H1 (cell line): ENCODE measurements at regions not wholly inside any gene's neighbourhood (a gene's known extent, or its start where the extent isn't known, plus 50 kb on each side); places are given as distances from the start of the nearest gene placed in this dataset.

Source experiments
- CTCF ChIA-PET: fragments of 300-600 bp; sonication (Branson Sonifier 250); formaldehyde crosslinking; loops from one replicate; lab custom pipeline; 2021; ENCODE audit not compliant: partially characterized antibody; lab: Charles Lee
- POLR2A ChIA-PET: fragments of 300-600 bp; sonication (Branson Sonifier 250); formaldehyde crosslinking; loops from one replicate; lab custom pipeline; 2021; ENCODE audit warnings: inconsistent platforms; ENCODE audit not compliant: partially characterized antibody; lab: Charles Lee
- DNase-seq, 2 experiments: peaks; one replicate each; pipeline versions ENCODE4 v3.0.0 to v3.0.0-alpha.2; 2010 to 2022; ENCODE audit warnings: low spot score in 2 of 2, low read depth in 1 of 2, mixed read lengths in 1 of 2
- FAIRE-seq: peaks from 2 replicates; lab custom pipeline; 2011; peaks lifted over from hg19 to GRCh38; lab: Jason Lieb, UNC
- H2AFZ ChIP-seq: 2 replicates; pipeline ENCODE4 v1.8.1; 2012; ENCODE audit warnings: low read length, inconsistent platforms
- H2AK5ac ChIP-seq: 2 replicates; pipeline ENCODE4 v1.6.1; 2013; ENCODE audit warnings: low read depth, low read length
- H2BK120ac ChIP-seq: replicated peaks from 2 replicates; pipeline ENCODE3; 2013; ENCODE audit warnings: low read depth, low read length, inconsistent platforms
- H2BK12ac ChIP-seq: 2 replicates; pipeline ENCODE4 v1.6.1; 2013; ENCODE audit warnings: low read depth, low read length
- H2BK15ac ChIP-seq: 2 replicates; pipeline ENCODE4 v1.6.1; 2013; ENCODE audit warnings: low read length
- H2BK20ac ChIP-seq: 2 replicates; pipeline ENCODE4 v1.6.1; 2013; ENCODE audit warnings: low read length
- H2BK5ac ChIP-seq: 2 replicates; pipeline ENCODE4 v1.6.1; 2013; ENCODE audit warnings: low read depth, low read length
- H3K14ac ChIP-seq: 2 replicates; pipeline ENCODE4 v1.6.1; 2013; ENCODE audit warnings: inconsistent platforms; ENCODE audit not compliant: insufficient read length
- H3K18ac ChIP-seq: 2 replicates; pipeline ENCODE4 v1.6.1; 2013; ENCODE audit warnings: low read length; ENCODE audit errors: extremely low read depth
- H3K23ac ChIP-seq: 2 replicates; pipeline ENCODE4 v1.6.1; 2013; ENCODE audit warnings: inconsistent platforms; ENCODE audit not compliant: insufficient read length
- H3K23me2 ChIP-seq: 2 replicates; pipeline ENCODE4 v1.6.1; 2013; ENCODE audit warnings: low read depth, low read length
- H3K27ac ChIP-seq: 2 replicates; pipeline ENCODE4 v1.6.1; 2011; ENCODE audit warnings: low read depth, low read length, inconsistent platforms
- H3K27me3 ChIP-seq, 4 experiments: replicated peaks in 1 of 4; 1 replicate in 1 of 4; 2 replicates in 3 of 4; pipeline versions ENCODE4 v1.6.1 to v1.8.1; 2011 to 2013; ENCODE audit warnings: low read length in 3 of 4, mild to moderate bottlenecking in 3 of 4, inconsistent platforms in 2 of 4, mixed read lengths in 2 of 4, moderate library complexity in 1 of 4; ENCODE audit not compliant: control insufficient read depth in 3 of 4, insufficient read depth in 3 of 4; ENCODE audit errors: extremely low read depth in 1 of 4
- H3K36me3 ChIP-seq, 4 experiments: 2 replicates each; pipeline versions ENCODE4 v1.6.1 to v1.8.1; 2011 to 2013; ENCODE audit warnings: mild to moderate bottlenecking in 4 of 4, low read length in 3 of 4, moderate library complexity in 2 of 4, control low read depth in 1 of 4, inconsistent platforms in 1 of 4; ENCODE audit not compliant: insufficient read depth in 4 of 4, control insufficient read depth in 2 of 4
- H3K4ac ChIP-seq: replicated peaks from 2 replicates; pipeline ENCODE3; 2013; ENCODE audit warnings: low read length, low read depth, mixed read lengths, inconsistent platforms; ENCODE audit not compliant: insufficient read length
- H3K4me1 ChIP-seq, 4 experiments: replicated peaks in 1 of 4; 1 replicate in 1 of 4; 2 replicates in 3 of 4; pipeline versions ENCODE4 v1.6.1 to v1.8.1; 2011 to 2013; ENCODE audit warnings: low read length in 3 of 4, inconsistent platforms in 2 of 4, mixed read lengths in 1 of 4; ENCODE audit not compliant: insufficient read depth in 4 of 4, control insufficient read depth in 3 of 4
- H3K4me2 ChIP-seq, 2 experiments: 2 replicates each; pipeline versions ENCODE4 v1.6.1 to v1.8.1; 2011 to 2013; ENCODE audit warnings: low read depth in 2 of 2, low read length in 2 of 2, control low read depth in 1 of 2, inconsistent platforms in 1 of 2, mild to moderate bottlenecking in 1 of 2; ENCODE audit not compliant: insufficient read depth in 1 of 2
- H3K4me3 ChIP-seq, 4 experiments: fragments of 200-600, 300-600 bp in 1 of 4; sonication (generic), shearing (Covaris generic), sonication (Bioruptor Twin) in 1 of 4; 2 replicates each; pipeline versions ENCODE4 v1.5.1 to v1.8.1; 2011 to 2016; ENCODE audit warnings: low read length in 4 of 4, low read depth in 3 of 4, control low read depth in 2 of 4, inconsistent platforms in 2 of 4, mild to moderate bottlenecking in 2 of 4, mixed read lengths in 1 of 4, moderate library complexity in 1 of 4; ENCODE audit not compliant: insufficient read depth in 2 of 4; ENCODE audit errors: extremely low read depth in 1 of 4
- H3K56ac ChIP-seq: replicated peaks from 2 replicates; pipeline ENCODE3; 2013; ENCODE audit warnings: low read depth, mild to moderate bottlenecking, mixed read lengths, low read length, inconsistent platforms; ENCODE audit not compliant: insufficient read length
- H3K79me1 ChIP-seq: 2 replicates; pipeline ENCODE4 v1.6.1; 2013; ENCODE audit warnings: low read depth, low read length, control low read depth
- H3K79me2 ChIP-seq, 2 experiments: 2 replicates each; pipeline versions ENCODE4 v1.6.1 to v1.8.1; 2012 to 2013; ENCODE audit warnings: low read length in 2 of 2, mild to moderate bottlenecking in 2 of 2, inconsistent platforms in 1 of 2; ENCODE audit not compliant: insufficient read depth in 2 of 2, control insufficient read depth in 1 of 2
- H3K9ac ChIP-seq, 4 experiments: replicated peaks in 1 of 4; 1 replicate in 1 of 4; 2 replicates in 3 of 4; pipeline versions ENCODE4 v1.6.1 to v1.8.1; 2011 to 2013; ENCODE audit warnings: low read depth in 3 of 4, low read length in 3 of 4, control low read depth in 2 of 4, mild to moderate bottlenecking in 2 of 4, moderate library complexity in 2 of 4, inconsistent platforms in 1 of 4; ENCODE audit errors: extremely low read depth in 1 of 4
- H3K9me3 ChIP-seq, 2 experiments: 2 replicates each; pipeline versions ENCODE4 v1.6.1 to v1.8.1; 2012 to 2013; ENCODE audit warnings: mild to moderate bottlenecking in 2 of 2, moderate library complexity in 2 of 2, control low read depth in 1 of 2, inconsistent platforms in 1 of 2, low read depth in 1 of 2, low read length in 1 of 2, mixed read lengths in 1 of 2; ENCODE audit not compliant: insufficient read depth in 2 of 2
- H4K20me1 ChIP-seq, 2 experiments: replicated peaks in 1 of 2; 2 replicates each; pipeline versions ENCODE3 to v1.8.1; 2011 to 2013; ENCODE audit warnings: inconsistent platforms in 2 of 2, low read length in 2 of 2, mild to moderate bottlenecking in 1 of 2; ENCODE audit not compliant: insufficient read depth in 2 of 2, control insufficient read depth in 1 of 2
- H4K5ac ChIP-seq: 2 replicates; pipeline ENCODE4 v1.6.1; 2013; ENCODE audit warnings: low read length, low read depth, mixed read lengths, inconsistent platforms; ENCODE audit not compliant: insufficient read length
- H4K8ac ChIP-seq: 2 replicates; pipeline ENCODE4 v1.8.0; 2013; ENCODE audit warnings: mild to moderate bottlenecking, moderate library complexity, low read length, inconsistent platforms; ENCODE audit not compliant: insufficient read depth; ENCODE audit errors: extremely low read depth
- H4K91ac ChIP-seq: replicated peaks from 2 replicates; pipeline ENCODE3; 2013; ENCODE audit warnings: low read length, mixed read lengths, inconsistent platforms; ENCODE audit not compliant: insufficient read length
- HDAC2 ChIP-seq, 2 experiments: fragments of 300-600 bp in 1 of 2; sonication (generic) in 1 of 2; IDR thresholded peaks; 2 replicates each; pipeline ENCODE4 v1.6.1; 2011 to 2012; ENCODE audit warnings: low read depth in 2 of 2, low read length in 2 of 2, mild to moderate bottlenecking in 2 of 2, moderate library complexity in 2 of 2, borderline replicate concordance in 1 of 2, inconsistent platforms in 1 of 2
- PHF8 ChIP-seq: fragments of 200-600 bp; sonication (generic); conservative IDR thresholded peaks from 2 replicates; pipeline ENCODE4 v1.7.1; 2012; ENCODE audit warnings: low read depth, mild to moderate bottlenecking, inconsistent platforms, low read length, moderate library complexity
- SP4 ChIP-seq: IDR thresholded peaks from 2 replicates; pipeline ENCODE4 v1.6.1; 2012; ENCODE audit warnings: low read length, inconsistent platforms
- whole genome bisulfite sequencing, 2 experiments: shearing (Covaris generic) in 1 of 2; methylation state at CpG; one replicate each; pipeline versions ENCODE4 v1.1.6 to v1.1.7; 2013 to 2015; ENCODE audit warnings: low lambda C conversion rate in 2 of 2, mixed read lengths in 2 of 2, inconsistent platforms in 1 of 2, low coverage in 1 of 2, missing lambda C conversion rate in 1 of 2; ENCODE audit not compliant: insufficient replicate concordance in 2 of 2, insufficient coverage in 1 of 2, insufficient read length in 1 of 2; ENCODE audit errors: extremely low coverage in 1 of 2, missing lambda C conversion rate in 1 of 2; 5-methylcytosine and 5-hydroxymethylcytosine counted together

DNA sequence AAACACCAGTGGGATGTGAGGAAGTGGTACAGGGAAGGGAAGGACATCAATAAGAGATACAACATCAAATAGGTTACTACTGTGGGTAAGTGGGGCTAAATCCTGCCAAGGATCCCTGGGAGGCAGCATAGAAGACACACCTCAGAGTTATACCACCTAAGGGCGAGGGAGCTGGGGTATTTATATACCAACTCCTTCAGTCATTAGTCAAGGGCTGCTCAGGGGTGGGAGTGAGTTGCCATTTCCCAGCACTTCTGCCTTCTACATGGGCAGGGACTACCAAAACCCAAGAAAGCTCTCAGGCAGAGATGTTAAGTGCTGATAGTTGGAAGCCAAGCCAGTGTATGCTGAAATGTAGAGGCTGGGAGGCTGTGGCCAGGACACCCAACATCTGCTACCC lies 57.5 kb upstream of the MARCHF10 start:
- Histone ChIP-seq H3K14ac (no peak overlapping the region), H2BK20ac (no peak overlapping the region), H3K4me2 (no peak overlapping the region), H3K4me1 (peaks cover 0 to 10% (median 4%) of the 10 kb centered on the region in 4 experiments; a peak in 6 of 7 replicates), H3K9ac (no peak overlapping the region)
- WGBS, 2 experiments, result 82% methylated on average over 1 of the region's 1 CpG; no CpG with 5 or more reads in 1 of the 2 experiments
- no peak for TF ChIP-seq PHF8
- TF ChIP-seq HDAC2 (IDR thresholded peaks at IDR 0.05; ENCODE audit: borderline replicate concordance in 1 of 2, low read depth in 2 of 2, low read length in 2 of 2), result no peak
- TF ChIP-seq SP4, result no peak
- TF ChIP-seq, all 59 proteins: peak for 0
- Histone ChIP-seq H4K5ac (no peak overlapping the region), H2BK120ac (no peak overlapping the region), H4K91ac (no peak overlapping the region), H3K79me1 (no peaks in the 10 kb centered on the region), H3K18ac (no peak overlapping the region), H2BK15ac (0 out of 2 replicates have a peak overlapping the region, but pooled peaks have one; percentile 8), H3K56ac (no peak overlapping the region), H3K4ac (no peak overlapping the region), H4K20me1 (no peaks in the 10 kb centered on the region), H2AK5ac (no peak overlapping the region), H3K36me3 (no peaks in the 10 kb centered on the region), H3K27ac (no peak overlapping the region), H3K23me2 (peaks cover 2% of the 10 kb centered on the region; the same call in 1 of the 2 replicates), H3K4me3 (no peak overlapping the region), H2BK5ac (no peak overlapping the region), H3K79me2 (no peaks in the 10 kb centered on the region), H3K9me3 (no peaks in the 10 kb centered on the region), H4K8ac (no peak overlapping the region), H2AFZ (no peak overlapping the region), H3K23ac (no peak overlapping the region), H2BK12ac (no peak overlapping the region; the same call in 1 of the 2 replicates), H3K27me3 (no peaks in the 10 kb centered on the region)
- POLR2A ChIA-PET, result no interaction called here
- CTCF ChIA-PET, result interaction anchor here (1.1 to 1.2 kb wide), 2 partner anchors 47 to 115 kb away, joined by 3 read pairs; no protein-coding TSS in a partner anchor
- FAIRE-seq (no peak), DNase-seq (peak in 1 of 2 experiments; percentile 28)
